ENCODE measurements at regions not wholly inside any gene's neighbourhood (a gene's known extent, or its start where the extent isn't known, plus 50 kb on each side); places are given as distances from the start of the nearest gene placed in this dataset.
A peak's percentile ranks its signal among the peaks of the same experiment; 100 is the strongest.

DNA sequence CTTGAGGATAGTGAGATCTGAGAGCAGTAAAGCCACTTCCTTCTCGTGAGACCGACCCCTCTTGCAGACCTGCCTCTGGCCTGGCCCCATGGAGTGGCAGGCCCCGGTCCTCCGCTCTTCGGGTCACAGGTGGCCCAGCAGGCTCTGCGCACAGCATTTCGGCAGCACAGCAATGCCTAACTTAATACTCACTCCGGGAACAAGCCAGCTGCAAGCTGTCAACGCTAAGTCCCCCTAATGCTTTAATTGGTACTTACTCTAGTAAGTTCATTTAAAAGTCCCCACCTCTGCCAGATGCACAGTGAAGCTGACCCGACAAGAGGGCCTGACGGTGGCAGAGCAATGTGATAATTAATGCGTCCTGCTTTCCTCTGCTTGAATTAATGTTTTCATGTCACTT lies 349.3 kb upstream of the B3GAT1 start:
- no peaks in the 10 kb centered on the region for H3K9me3 ChIP-seq (replicated peaks; ENCODE audit: control insufficient read depth, insufficient read depth, low read depth, low read length)
- in situ Hi-C loops (cut with MboI), result no loop called here
- H4K20me1 ChIP-seq (replicated peaks; ENCODE audit: control insufficient read depth, insufficient read depth, low read length), result no peaks in the 10 kb centered on the region; the same call in 1 of the 2 replicates
- H3K4me2 ChIP-seq (ENCODE audit: insufficient read depth, low read length), result peak overlapping the region; percentile 49; the same call in 1 of the 2 replicates
- no peaks in the 10 kb centered on the region for H3K79me2 ChIP-seq (ENCODE audit: control insufficient read depth, insufficient read depth, low read length)
- FAIRE-seq (no peak), DNase-seq (ENCODE audit: extremely low read depth in 1 of 4, low spot score in 3 of 4) (no peak), ATAC-seq (no peak)
- POLR2A ChIA-PET, result interaction anchor here (1.1 kb wide), 1 partner anchor 8 kb away, joined by 3 read pairs; no protein-coding TSS in a partner anchor
- no peak overlapping the region for H3K4me3 ChIP-seq
- H3K27ac ChIP-seq (ENCODE audit: extremely low read depth, low read depth, low read length), result no peak overlapping the region
- intact Hi-C loops (cut with micrococcal nuclease), result no loop called here
- H3K27me3 ChIP-seq (ENCODE audit: control insufficient read depth in 2 of 2, insufficient read depth in 2 of 2, low read length in 2 of 2), result peaks cover 12 to 39% of the 10 kb centered on the region in 2 experiments; a peak in 4 of 5 replicates
- peaks cover 0 to 12% of the 10 kb centered on the region in 2 experiments; a peak in 1 of 5 replicates for H3K4me1 ChIP-seq (replicated peaks in 1 of 2; ENCODE audit: control insufficient read depth in 2 of 2, insufficient read depth in 2 of 2, low read length in 2 of 2)
- H3K36me3 ChIP-seq (ENCODE audit: control insufficient read depth, insufficient read depth, low read length), result no peaks in the 10 kb centered on the region
- H2AFZ ChIP-seq (ENCODE audit: low read depth, low read length), result peak overlapping the region; percentile 51; the same call in 1 of the 2 replicates
- CTCF ChIA-PET (ENCODE audit: low intra/inter-chr PET ratio), result no interaction called here
- BruUV-seq (replicated peaks), result no TSS peak
- no peak overlapping the region for H3K9ac ChIP-seq (ENCODE audit: insufficient read depth in 1 of 2, low read depth in 2 of 2, low read length in 2 of 2)
- 25% methylated on average over 12 of the region's 12 CpGs for WGBS (ENCODE audit: insufficient coverage, low coverage, missing lambda C conversion rate)
- H3K9me1 ChIP-seq (ENCODE audit: control insufficient read depth, insufficient read depth, low read length), result no peaks in the 10 kb centered on the region
- TF ChIP-seq MXI1 (IDR thresholded peaks at IDR 0.05; ENCODE audit: low read depth, low read length), result no peak
- TF ChIP-seq, protein P1, sequence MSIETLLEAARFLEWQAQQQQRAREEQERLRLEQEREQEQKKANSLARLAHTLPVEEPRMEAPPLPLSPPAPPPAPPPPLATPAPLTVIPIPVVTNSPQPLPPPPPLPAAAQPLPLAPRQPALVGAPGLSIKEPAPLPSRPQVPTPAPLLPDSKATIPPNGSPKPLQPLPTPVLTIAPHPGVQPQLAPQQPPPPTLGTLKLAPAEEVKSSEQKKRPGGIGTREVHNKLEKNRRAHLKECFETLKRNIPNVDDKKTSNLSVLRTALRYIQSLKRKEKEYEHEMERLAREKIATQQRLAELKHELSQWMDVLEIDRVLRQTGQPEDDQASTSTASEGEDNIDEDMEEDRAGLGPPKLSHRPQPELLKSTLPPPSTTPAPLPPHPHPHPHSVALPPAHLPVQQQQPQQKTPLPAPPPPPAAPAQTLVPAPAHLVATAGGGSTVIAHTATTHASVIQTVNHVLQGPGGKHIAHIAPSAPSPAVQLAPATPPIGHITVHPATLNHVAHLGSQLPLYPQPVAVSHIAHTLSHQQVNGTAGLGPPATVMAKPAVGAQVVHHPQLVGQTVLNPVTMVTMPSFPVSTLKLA (conservative IDR thresholded peaks at IDR 0.05), result no peak
- TF ChIP-seq, protein P2, sequence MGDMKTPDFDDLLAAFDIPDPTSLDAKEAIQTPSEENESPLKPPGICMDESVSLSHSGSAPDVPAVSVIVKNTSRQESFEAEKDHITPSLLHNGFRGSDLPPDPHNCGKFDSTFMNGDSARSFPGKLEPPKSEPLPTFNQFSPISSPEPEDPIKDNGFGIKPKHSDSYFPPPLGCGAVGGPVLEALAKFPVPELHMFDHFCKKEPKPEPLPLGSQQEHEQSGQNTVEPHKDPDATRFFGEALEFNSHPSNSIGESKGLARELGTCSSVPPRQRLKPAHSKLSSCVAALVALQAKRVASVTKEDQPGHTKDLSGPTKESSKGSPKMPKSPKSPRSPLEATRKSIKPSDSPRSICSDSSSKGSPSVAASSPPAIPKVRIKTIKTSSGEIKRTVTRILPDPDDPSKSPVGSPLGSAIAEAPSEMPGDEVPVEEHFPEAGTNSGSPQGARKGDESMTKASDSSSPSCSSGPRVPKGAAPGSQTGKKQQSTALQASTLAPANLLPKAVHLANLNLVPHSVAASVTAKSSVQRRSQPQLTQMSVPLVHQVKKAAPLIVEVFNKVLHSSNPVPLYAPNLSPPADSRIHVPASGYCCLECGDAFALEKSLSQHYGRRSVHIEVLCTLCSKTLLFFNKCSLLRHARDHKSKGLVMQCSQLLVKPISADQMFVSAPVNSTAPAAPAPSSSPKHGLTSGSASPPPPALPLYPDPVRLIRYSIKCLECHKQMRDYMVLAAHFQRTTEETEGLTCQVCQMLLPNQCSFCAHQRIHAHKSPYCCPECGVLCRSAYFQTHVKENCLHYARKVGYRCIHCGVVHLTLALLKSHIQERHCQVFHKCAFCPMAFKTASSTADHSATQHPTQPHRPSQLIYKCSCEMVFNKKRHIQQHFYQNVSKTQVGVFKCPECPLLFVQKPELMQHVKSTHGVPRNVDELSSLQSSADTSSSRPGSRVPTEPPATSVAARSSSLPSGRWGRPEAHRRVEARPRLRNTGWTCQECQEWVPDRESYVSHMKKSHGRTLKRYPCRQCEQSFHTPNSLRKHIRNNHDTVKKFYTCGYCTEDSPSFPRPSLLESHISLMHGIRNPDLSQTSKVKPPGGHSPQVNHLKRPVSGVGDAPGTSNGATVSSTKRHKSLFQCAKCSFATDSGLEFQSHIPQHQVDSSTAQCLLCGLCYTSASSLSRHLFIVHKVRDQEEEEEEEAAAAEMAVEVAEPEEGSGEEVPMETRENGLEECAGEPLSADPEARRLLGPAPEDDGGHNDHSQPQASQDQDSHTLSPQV (IDR thresholded peaks at IDR 0.05), result no peak
- no peak for TF ChIP-seq PTTG1 (tag; IDR thresholded peaks at IDR 0.05; ENCODE audit: low read depth)
- no peak for TF ChIP-seq EGR1 (conservative IDR thresholded peaks at IDR 0.05)
- TF ChIP-seq, protein P3, sequence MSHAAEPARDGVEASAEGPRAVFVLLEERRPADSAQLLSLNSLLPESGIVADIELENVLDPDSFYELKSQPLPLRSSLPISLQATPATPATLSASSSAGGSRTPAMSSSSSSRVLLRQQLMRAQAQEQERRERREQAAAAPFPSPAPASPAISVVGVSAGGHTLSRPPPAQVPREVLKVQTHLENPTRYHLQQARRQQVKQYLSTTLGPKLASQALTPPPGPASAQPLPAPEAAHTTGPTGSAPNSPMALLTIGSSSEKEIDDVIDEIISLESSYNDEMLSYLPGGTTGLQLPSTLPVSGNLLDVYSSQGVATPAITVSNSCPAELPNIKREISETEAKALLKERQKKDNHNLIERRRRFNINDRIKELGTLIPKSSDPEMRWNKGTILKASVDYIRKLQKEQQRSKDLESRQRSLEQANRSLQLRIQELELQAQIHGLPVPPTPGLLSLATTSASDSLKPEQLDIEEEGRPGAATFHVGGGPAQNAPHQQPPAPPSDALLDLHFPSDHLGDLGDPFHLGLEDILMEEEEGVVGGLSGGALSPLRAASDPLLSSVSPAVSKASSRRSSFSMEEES (CRISPR knock-in tag; IDR thresholded peaks at IDR 0.05), result no peak
- no peak for TF ChIP-seq MEIS2 (IDR thresholded peaks at IDR 0.05; ENCODE audit: partially characterized antibody)
- no peak for TF ChIP-seq HDGF (IDR thresholded peaks at IDR 0.05)
- no peak for TF ChIP-seq ZNF707 (CRISPR knock-in tag; conservative IDR thresholded peaks at IDR 0.05)
- TF ChIP-seq LEF1 (IDR thresholded peaks at IDR 0.05), result no peak
- TF ChIP-seq, protein P4, sequence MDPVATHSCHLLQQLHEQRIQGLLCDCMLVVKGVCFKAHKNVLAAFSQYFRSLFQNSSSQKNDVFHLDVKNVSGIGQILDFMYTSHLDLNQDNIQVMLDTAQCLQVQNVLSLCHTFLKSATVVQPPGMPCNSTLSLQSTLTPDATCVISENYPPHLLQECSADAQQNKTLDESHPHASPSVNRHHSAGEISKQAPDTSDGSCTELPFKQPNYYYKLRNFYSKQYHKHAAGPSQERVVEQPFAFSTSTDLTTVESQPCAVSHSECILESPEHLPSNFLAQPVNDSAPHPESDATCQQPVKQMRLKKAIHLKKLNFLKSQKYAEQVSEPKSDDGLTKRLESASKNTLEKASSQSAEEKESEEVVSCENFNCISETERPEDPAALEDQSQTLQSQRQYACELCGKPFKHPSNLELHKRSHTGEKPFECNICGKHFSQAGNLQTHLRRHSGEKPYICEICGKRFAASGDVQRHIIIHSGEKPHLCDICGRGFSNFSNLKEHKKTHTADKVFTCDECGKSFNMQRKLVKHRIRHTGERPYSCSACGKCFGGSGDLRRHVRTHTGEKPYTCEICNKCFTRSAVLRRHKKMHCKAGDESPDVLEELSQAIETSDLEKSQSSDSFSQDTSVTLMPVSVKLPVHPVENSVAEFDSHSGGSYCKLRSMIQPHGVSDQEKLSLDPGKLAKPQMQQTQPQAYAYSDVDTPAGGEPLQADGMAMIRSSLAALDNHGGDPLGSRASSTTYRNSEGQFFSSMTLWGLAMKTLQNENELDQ (CRISPR knock-in tag; IDR thresholded peaks at IDR 0.05; ENCODE audit: borderline replicate concordance), result no peak
- TF ChIP-seq, protein P5, sequence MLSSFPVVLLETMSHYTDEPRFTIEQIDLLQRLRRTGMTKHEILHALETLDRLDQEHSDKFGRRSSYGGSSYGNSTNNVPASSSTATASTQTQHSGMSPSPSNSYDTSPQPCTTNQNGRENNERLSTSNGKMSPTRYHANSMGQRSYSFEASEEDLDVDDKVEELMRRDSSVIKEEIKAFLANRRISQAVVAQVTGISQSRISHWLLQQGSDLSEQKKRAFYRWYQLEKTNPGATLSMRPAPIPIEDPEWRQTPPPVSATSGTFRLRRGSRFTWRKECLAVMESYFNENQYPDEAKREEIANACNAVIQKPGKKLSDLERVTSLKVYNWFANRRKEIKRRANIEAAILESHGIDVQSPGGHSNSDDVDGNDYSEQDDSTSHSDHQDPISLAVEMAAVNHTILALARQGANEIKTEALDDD (IDR thresholded peaks at IDR 0.05), result no peak
